GM18502 (cell line): ENCODE measurements at regions not wholly inside any gene's neighbourhood (a gene's known extent, or its start where the extent isn't known, plus 50 kb on each side); places are given as distances from the start of the nearest gene placed in this dataset.
A peak's percentile ranks its signal among the peaks of the same experiment; 100 is the strongest.

Experiments
- ATAC-seq: cut with Tn5 transposase; IDR thresholded peaks from one replicate; pipeline ENCODE4 v1.9.1; 2021; ENCODE audit warnings: mild to moderate bottlenecking; ENCODE audit not compliant: unreplicated experiment, poor library complexity

DNA sequence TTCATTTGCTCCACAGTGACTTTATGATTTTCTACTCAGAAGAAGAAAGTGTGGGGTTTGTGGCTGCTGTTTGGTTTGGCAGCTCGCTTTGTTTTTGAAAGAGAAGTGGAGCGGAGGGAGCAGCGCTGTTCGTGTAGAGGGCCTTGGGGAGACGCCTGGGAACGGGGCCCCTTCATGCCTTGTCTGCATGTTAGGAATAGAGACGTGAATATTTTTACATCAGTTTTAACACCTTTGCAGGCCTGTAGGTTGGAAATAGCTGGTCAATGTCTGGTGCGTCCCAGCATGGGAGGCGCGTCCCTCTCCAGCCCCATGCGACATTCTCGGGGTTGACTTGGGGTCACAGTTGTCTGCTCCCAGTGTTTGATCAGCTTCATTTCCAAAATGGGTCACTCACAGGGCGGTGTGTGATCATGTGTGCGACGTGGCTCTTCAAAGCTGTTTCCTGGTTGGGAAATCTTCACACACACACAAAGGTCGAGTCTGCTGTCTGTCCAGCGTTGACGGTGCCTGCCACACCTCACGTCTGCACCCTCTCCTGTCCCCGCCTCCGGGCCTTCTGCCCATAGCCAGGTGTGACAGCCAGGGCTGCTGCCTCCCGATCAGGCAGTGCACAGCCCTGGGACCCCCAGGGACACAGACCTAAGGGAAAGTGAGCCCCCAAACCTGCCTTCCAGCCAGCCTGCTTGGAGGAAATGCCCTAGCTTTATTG lies 149.2 kb downstream of the PSMG1 start:
- ATAC-seq, result no peak

DNA sequence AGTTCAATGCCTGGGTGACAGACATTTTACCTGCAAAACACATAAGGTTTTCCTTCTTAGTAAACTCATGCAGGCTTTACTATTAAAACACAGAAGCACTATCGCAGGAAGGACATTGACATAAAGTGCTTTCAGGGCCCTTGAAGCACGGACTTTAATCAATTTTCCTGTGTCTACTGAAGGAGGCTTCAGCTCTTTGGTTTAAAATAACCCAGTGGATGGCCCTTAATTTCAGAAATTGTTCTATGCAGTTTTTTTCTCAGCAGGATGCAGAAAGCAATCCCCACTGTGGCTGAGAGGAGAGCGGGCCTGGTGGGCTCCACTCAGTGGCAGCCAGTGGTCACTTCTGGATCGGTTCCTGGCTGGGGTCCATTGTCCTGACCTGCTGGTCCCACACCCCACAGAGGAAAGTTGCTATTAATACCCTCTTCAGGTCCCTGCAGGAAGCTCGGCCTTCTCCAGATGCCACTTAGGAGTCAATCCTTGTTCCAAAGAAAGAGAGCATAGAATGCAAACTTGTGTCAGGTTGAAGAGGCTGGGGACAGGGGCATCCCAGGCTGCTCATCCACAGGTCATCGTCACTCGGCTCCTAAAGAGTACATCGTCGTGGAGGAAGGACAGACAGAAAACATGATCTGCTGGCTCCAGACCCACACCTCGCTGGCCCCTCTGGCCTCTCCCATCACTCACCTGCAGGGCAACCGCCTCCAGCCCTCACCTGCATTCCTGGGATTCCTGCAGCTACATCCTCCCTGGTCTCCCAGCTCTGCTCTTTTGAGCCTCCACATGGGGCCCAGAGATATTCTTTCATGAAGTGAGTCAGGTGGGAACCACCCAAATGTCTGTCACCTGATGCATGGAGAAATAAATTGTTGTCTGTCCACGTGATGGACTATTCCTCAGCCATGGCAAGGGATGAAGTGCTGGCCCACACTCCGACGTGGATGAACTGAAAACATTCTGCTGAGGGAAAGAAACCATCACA lies 153.1 kb downstream of the PSMG1 start:
- no peak for ATAC-seq

DNA sequence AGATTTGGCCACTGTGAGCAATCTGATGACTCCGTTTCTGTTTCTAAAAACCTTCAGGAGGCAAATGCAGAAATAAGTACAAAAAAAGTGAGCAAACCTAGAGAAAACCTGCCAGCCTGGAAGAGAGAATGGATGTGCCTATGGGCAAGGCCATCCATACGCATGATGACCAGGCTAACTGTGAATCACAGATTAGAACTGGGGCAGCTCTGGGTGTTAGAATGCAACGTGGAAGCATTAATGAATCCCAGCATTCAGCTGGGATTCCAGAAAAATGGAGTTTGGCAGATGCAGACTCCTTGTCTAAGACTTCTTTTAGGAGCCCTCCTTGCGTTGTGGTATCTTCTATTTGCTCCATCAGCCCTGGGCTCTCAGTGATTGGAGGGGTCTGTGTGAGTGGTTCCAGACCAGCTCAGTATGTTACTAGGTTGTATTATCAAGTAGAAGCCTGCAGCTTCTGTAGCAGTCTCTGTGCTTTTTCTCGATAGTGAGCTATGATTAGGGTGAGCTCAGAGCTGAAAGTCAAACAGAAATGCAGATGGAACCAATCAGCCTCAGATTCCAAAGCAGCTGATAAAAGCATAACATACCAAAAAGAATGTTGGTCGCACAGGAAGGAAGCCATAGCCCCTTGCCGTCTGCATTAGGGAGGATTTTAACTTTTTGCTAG lies 154.0 kb downstream of the PSMG1 start:
- no peak for ATAC-seq

DNA sequence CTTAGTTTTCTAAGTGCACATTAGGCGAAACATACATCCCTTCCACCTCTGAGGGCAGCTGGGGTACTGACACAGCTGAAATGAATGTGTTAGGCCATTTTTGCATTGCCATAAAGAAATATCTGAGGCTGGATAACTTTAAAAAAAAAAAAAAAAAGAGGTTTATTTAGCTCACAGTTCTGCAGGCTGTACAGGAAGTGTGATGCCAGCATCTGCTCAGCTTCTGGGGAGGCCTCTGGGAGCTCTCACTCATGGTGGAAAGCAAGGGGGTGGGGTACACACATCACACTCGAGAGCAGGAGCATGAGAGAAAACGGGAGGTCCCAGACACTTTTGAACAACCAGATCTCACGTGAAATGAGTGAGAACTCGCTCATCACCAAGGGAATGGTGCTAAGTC lies 158.1 kb downstream of the PSMG1 start:
- ATAC-seq, result no peak

DNA sequence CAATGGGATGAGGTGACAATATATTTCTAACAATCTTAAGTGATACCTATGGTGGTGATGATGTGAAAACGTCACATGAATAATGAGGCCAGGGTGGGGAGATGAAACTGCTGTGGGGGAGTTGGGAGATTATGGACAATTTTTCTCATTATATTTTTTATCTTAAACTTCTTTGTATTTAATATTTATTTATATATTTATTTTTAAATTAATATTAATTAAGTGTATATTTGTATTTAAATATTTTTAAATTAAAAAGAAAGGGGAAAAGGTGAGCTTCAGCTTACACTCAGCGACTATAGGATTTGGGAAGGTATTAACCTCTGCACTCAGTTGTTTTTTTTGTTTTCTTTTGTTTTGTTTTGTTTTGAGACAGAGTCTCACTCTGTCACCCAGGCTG lies 158.7 kb downstream of the PSMG1 start:
- ATAC-seq, result no peak

DNA sequence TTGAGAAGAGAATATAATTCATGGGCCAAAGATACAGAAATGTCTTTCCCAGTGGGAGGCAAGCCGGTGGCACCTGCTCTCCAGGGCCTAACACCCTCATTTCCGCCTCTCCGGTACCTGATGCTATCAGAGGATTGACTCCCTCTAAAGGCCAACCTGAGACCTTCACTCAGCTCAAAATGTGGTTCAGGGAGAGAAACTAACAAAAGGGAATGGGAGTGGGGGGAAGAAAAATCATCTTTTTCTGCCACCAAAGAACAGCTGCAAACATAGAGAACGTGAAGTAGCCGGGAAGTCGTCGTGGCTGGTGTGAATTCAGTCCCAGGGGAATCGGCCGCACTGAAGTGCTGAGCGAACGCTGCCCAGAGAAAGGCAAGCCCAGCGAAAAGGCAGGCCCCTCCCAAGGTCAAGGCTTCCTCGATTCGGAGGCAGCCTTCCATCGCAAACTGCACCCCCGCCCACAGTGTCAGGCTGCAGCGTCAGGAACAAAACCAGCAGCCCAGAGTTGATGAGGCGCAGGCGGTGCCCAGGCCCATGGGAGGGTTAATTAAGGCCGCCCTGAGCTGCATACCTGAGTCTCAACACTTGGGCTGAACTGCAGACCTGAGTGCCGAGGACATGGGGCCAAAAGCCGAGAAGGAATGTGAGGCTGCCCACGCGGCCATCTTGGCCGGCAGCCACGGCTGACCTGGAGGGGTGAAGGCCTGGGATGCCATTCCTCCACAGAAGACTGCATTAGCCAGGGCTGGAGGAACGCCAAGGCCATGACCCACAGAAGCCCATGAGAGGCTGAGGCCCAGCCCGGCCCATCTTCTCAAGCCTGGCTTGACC lies 160.2 kb downstream of the PSMG1 start:
- ATAC-seq, result no peak

DNA sequence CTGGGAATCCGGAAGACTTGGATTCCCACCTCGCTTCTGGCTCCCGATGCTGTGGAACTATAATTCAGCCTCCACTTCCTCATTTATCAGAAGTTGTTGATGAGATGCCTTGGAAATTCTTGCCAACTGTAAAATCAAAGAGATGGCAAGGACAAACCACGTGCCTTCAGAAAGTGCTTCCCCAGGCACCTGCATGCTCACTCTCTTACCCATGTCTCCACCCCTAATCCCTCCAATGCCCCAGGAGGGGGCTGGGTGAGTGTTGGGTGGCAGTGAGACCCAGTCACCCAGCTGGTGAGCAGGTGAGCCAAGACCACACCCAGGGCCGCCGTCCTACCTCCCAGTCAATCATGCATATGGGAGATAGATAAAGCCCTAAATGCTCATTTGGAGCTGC lies 160.8 kb downstream of the PSMG1 start:
- no peak for ATAC-seq

DNA sequence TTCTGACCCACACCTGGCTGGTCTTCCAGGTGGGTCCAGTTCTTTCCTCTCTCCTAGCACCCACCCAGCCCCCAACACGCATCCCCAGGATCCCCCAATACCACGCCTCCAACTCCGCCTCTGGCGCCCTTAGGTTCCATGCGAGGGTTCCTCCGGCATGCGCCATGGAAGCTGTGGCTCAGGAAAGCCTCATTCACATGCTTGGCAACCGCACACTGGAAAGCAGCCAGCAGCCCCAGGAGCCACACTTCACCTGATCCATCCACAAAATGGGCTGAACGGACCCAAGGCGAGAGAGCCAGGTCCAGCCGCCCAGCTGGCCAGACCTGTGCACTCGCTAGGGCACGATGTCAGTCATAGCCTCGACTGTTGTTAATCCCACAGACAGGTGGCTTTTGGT lies 161.2 kb downstream of the PSMG1 start:
- no peak for ATAC-seq

DNA sequence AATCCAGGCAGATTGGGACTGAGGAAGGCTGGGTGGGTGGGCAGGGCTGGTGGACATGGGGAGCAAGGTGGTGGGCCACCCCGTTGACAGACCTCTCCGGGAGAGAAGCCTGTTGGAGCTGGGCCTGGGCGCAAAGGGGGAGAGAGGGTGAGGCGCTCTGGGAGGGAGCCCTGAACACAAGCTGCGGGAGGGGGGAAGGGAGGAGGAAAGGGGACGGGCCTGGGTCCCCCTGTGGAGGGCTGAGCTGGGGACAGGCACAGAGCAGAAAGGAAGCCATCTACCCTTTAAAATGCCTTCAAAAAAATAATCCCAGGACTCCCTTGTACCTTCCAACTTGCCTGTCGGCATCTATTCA lies 161.8 kb downstream of the PSMG1 start:
- ATAC-seq, result no peak

DNA sequence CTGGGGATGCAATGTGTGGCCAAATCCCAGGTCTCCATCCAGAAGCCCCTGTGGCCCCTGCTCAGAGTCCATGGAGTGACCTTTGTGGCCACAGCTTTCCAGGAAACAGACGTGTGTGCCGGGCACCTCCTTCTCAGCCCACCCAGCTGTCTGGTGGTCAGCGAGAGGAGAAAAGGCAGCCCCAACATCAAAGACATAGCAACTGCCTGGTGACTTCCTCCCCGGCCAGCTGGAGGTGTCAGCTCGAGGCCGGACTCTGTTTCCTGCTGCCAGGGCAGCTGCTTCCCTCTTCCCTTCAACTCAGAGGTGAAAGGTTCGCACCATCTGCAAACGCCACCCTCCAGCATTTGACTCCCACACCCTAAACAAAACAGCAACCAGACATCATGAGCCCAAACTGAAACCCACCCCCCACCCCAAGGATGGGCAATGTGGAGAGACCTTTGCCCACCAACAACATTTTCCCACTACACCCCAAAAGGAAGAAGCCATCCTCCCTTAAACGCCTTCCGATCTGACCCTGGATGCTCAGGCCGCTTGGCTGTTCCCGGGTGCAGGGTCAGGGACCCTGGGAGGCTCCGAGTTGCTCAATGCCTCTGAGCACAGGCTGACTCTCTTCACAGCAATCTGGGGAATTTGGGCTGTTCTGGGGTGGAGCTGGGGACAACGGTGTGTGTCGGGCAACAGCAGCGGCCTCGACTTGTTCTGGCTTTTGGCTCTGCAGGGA lies 162.3 kb downstream of the PSMG1 start:
- no peak for ATAC-seq

DNA sequence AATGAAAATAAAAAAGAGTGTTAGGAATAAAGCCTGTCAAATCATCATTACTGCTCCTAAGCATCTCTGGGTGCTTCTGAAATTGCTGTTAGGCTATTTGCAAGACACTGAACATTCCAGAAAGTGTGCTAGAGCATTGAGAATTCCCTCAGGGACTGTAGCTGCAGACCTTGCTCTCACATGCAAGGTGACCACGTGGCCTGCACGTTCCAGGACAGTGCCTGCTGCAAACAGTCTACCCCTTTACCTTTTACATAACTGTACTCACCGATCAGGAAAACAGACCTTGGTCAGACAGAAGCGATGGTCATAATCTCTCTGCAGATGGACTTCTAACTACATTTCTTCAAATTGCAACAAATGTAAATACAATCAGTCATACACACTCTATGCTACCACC lies 164.5 kb downstream of the PSMG1 start:
- no peak for ATAC-seq

DNA sequence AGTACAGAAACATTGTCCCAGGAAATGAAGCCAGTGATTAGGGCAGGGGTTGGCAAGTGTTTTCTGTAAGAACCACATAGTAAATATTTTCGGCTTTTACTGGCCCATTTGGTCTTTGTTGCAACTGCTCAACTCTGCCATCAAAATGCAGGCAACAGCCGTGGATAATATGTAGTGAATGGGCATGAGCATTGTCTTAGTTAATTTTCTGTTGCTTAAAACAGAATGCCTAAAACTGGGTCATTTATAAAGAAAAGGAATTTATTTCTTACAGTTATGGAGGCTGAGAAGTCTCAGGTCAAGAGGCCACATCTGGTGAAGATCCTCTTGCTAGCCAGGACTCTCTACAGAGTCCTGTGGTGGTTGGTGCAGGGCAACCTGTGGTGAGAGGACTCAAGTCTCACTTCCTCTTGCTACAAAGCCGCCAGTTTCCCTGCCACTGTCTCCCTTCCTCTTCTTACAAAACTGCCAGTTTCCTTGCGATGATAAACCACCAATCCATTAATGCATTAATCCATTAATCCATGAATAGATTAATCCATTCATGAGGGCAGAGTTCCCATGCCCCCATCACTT lies 166.4 kb downstream of the PSMG1 start:
- peak; percentile 89 for ATAC-seq

DNA sequence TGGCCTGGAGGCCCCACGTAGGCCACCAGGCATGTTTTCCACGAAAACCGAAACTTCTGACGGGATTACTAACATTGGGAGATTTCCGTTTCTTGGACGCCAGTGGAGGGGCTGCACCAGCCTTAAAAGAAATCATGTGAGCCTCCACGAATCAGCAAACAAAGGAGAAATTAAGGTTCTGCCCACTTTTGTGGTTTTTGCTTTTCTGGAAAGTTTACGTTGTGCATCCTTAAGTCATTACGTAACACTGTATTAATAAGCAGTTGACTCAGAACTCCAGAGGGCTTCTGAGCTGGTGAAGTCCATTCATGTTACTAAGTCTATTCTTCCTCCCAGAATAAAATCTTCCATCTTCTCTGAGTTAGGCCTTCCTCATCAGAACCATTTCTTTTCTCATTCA lies 168.5 kb downstream of the PSMG1 start:
- ATAC-seq, result no peak

DNA sequence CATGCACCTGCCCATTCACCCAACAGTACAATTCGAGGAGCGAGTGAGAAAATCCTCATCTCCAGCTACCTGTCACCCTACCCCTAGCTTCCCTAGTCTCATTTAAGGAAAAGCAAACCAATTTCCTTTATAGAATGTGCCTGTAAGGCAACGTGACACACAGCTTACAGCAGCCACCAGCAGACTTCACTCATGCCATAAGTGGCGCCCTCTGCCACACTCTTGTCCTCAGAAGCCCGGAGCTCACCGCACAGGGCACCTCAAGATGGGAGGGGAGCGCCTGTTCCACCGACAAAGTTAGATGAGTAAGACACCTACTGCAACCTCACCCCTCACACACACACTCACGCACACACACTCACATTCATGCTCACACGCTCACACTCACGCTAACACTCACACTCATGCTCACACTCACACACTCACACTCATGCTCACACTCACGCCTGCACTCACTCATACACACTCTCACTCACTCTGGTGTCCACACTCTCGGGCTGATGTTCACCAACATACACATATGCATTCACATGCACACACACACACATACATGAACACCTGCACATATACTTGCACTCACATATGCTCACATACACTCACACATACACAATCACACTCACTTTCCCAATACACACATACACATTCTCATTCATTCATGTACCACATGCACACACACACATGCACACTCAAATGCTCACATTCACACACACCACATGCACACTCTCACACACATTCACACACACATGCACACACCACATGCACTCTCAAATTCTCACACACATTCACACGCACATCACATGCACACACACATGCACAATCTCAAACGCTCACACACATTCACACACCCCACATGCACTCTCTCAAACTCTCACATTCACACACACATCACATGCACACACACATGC lies 170.7 kb downstream of the PSMG1 start:
- no peak for ATAC-seq

DNA sequence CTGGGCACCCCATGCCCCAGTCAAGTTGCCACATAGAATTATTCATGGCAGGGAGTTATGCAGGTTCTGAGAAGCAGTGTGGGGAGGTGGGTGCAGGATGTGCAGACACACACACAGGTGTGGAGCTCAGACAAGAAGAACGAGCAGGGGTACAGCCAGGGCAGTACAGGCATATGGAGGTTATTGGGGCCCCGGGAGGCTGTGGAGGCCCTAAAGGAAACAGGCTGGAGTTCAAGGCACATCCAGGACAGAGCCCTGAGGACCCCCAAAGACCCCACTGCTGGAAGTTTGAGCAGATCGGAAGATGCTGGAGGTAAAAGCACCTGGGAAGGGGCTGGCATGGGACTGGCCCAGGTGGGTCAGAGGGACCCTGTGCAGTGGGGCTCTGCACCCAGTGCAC lies 171.3 kb downstream of the PSMG1 start:
- no peak for ATAC-seq

DNA sequence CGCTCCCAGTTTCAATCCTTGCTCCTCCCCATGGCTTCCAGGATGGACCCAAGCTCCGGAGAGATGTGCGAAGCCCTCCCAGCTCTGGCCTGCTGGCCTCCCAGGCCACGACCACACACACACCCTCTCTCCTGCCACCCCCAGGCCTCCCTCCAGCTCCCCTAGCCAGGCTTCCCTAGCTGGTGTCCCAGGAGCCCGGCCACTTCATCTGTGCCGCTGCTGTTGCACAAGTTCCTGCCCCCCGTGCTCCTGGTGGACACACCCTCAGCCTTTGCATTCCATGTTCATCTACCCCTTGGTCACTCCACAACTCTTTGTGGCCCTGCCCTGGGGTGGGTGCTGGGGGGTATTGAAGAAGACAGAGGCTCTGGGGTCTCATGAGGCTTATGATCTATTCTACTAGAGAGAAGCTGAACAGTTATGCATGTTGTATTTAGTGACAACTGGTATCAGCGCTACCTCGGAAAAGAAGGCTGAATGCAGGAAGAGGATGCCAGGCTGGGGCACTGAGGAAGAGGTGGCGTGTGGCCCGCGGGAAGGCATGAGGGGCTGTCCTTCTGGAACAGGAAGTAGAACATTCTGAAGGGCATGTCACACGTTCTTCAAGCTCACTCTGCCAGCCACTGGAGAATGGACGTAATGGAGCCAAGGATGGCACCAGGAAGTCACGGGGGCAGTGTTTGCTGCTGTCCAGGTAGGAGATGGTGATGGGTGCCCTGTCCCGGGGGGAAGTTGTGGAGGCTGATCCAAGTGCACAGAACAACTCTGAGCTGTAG lies 172.4 kb downstream of the PSMG1 start:
- no peak for ATAC-seq

DNA sequence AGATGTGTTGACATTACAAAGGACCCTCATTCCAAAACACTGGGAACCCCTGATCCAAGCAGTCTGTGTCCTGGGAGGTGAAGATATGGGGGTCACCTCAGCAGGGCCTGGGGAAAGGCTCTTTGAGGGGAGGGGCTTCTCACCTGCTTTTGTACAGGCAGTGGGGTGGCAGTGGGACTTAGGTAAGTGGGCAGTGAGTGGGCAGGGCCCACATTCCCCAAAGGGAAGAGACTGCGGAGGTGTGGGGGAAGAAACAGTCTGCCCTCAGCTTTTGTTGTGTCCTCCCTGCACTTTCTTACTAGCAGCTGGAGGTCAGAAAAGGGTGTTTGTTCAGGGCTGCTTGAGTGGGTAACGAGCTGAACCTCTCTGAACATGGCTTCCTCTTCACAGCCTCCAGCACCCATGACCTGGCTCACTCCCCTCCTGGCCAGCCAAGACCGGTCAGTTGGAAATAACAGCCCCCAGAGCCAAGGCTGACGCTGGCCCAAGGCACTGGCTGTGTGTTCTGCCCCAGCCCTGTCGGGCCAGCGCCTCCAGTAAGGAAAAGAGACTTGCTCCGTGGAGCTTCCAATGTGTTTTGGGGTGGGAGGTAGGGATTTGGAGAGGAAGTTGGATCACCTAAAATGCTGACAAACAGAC lies 173.5 kb downstream of the PSMG1 start:
- no peak for ATAC-seq
